ENCODE measurements at regions not wholly inside any gene's neighbourhood (a gene's known extent, or its start where the extent isn't known, plus 50 kb on each side); places are given as distances from the start of the nearest gene placed in this dataset.

- H3K4me1 ChIP-seq (ENCODE audit: control insufficient read depth in 2 of 2, insufficient read depth in 2 of 2, low read length in 2 of 2), result no peaks in the 10 kb centered on the region
- H3K9ac ChIP-seq (ENCODE audit: low read depth in 1 of 2, low read length in 2 of 2), result no peak overlapping the region
- no peaks in the 10 kb centered on the region for H3K36me3 ChIP-seq (ENCODE audit: control insufficient read depth in 2 of 2, insufficient read depth in 2 of 2, low read length in 2 of 2)
- no peak overlapping the region for H3K27ac ChIP-seq (ENCODE audit: low read depth in 2 of 2, low read length in 2 of 2)
- H3K4me3 ChIP-seq (ENCODE audit: low read length in 2 of 2), result no peak overlapping the region
- no peaks in the 10 kb centered on the region for H3K9me3 ChIP-seq (ENCODE audit: control insufficient read depth in 2 of 2, low read length in 2 of 2)
- H3K27me3 ChIP-seq (ENCODE audit: control insufficient read depth in 2 of 2, insufficient read depth in 2 of 2, low read length in 2 of 2), result no peaks in the 10 kb centered on the region
Measured at GRCh38 chr4:45831692-45832091, 292.2 kb downstream of the GABRG1 start.

DNA sequence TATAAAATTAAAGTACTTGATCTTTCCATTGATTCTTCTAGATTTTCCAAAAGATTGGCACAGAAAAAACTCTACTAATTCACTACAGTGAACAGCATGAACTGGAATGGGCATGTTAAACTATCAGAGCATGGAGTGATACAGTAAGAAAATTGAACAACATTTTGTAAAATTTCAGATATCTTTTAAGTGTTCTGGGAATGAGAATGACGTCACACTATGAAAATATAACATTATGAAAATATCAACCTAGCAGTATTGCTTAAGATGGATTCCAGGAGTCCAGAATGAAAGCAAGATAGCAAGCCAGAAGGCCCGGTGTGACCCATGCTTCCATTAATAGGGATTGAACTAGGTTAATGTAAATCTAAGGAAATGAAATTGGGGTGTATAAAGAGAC, 319.9 kb downstream of the GABRG1 start:
- no peak overlapping the region for H3K27ac ChIP-seq (ENCODE audit: low read depth in 2 of 2, low read length in 2 of 2)

DNA sequence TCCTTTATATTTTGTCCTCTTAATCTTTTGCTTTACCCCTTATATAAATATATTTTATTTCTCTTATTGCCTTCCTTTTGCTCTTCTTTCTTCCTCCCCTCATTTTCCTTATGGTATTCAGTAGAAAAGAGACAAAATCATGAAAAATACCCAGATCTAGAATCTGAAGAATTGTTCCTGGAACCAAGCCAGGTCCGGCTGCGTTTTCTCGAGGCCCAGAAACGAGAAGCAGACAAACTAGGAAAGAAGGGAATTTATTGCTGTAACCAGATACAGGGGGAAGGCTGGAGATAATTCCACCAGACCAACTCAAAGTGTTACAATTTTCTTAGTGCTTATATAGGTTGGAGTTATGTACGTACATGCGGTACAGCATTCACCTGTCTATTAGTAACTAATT, 328.7 kb downstream of the GABRG1 start:
- H3K36me3 ChIP-seq (ENCODE audit: control insufficient read depth in 2 of 2, insufficient read depth in 2 of 2, low read length in 2 of 2), result no peaks in the 10 kb centered on the region
- H3K4me3 ChIP-seq (ENCODE audit: low read length in 2 of 2), result no peak overlapping the region
- no peaks in the 10 kb centered on the region for H3K27me3 ChIP-seq (ENCODE audit: control insufficient read depth in 2 of 2, insufficient read depth in 2 of 2, low read length in 2 of 2)
- H3K9ac ChIP-seq (ENCODE audit: low read depth in 1 of 2, low read length in 2 of 2), result no peak overlapping the region
- H3K9me3 ChIP-seq (ENCODE audit: control insufficient read depth in 2 of 2, low read length in 2 of 2), result no peaks in the 10 kb centered on the region
- H3K4me1 ChIP-seq (ENCODE audit: control insufficient read depth in 2 of 2, insufficient read depth in 2 of 2, low read length in 2 of 2), result no peaks in the 10 kb centered on the region
- H3K27ac ChIP-seq (ENCODE audit: low read depth in 2 of 2, low read length in 2 of 2), result no peak overlapping the region

More for the DNA sequence above, 319.9 kb downstream of the GABRG1 start:
- H3K4me1 ChIP-seq (ENCODE audit: control insufficient read depth in 2 of 2, insufficient read depth in 2 of 2, low read length in 2 of 2), result no peaks in the 10 kb centered on the region
- no peaks in the 10 kb centered on the region for H3K27me3 ChIP-seq (ENCODE audit: control insufficient read depth in 2 of 2, insufficient read depth in 2 of 2, low read length in 2 of 2)
- H3K4me3 ChIP-seq (ENCODE audit: low read length in 2 of 2), result no peak overlapping the region
- H3K9me3 ChIP-seq (ENCODE audit: control insufficient read depth in 2 of 2, low read length in 2 of 2), result no peaks in the 10 kb centered on the region
- no peaks in the 10 kb centered on the region for H3K36me3 ChIP-seq (ENCODE audit: control insufficient read depth in 2 of 2, insufficient read depth in 2 of 2, low read length in 2 of 2)
- H3K9ac ChIP-seq (ENCODE audit: low read depth in 1 of 2, low read length in 2 of 2), result no peak overlapping the region

- Histone ChIP-seq H3K27ac (ENCODE audit: low read depth in 2 of 2, low read length in 2 of 2) (no peak overlapping the region), H3K4me1 (ENCODE audit: control insufficient read depth in 2 of 2, insufficient read depth in 2 of 2, low read length in 2 of 2) (no peaks in the 10 kb centered on the region), H3K4me3 (ENCODE audit: low read length in 2 of 2) (no peak overlapping the region), H3K27me3 (ENCODE audit: control insufficient read depth in 2 of 2, insufficient read depth in 2 of 2, low read length in 2 of 2) (no peaks in the 10 kb centered on the region), H3K36me3 (ENCODE audit: control insufficient read depth in 2 of 2, insufficient read depth in 2 of 2, low read length in 2 of 2) (no peaks in the 10 kb centered on the region), H3K9me3 (ENCODE audit: control insufficient read depth in 2 of 2, low read length in 2 of 2) (no peaks in the 10 kb centered on the region), H3K9ac (ENCODE audit: low read depth in 1 of 2, low read length in 2 of 2) (no peak overlapping the region)
Measured at GRCh38 chr4:45778514-45778913, 345.3 kb downstream of the GABRG1 start.

DNA sequence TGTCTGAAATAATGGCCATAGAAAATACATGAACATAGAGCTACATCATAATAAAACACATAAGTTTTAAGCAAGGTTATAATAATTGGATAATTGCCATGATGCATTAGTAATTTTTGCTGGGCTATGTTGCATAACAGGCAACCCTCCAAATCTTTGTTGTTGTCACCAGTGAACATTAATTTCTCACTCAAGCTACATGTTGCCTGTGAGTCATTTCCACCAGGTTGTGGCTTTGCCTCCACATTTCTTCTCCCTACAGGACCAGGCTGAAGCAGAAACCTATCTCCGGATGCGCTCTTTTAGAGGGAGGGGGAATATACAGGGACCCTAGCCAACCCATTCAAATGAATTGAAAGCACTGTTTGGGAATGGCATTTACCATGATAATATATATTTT, 347.7 kb downstream of the GABRG1 start:
- Histone ChIP-seq H3K4me1 (ENCODE audit: control insufficient read depth in 2 of 2, insufficient read depth in 2 of 2, low read length in 2 of 2) (no peaks in the 10 kb centered on the region), H3K4me3 (ENCODE audit: low read length in 2 of 2) (no peak overlapping the region), H3K27me3 (ENCODE audit: control insufficient read depth in 2 of 2, insufficient read depth in 2 of 2, low read length in 2 of 2) (no peaks in the 10 kb centered on the region), H3K27ac (ENCODE audit: low read depth in 2 of 2, low read length in 2 of 2) (no peak overlapping the region), H3K9ac (ENCODE audit: low read depth in 1 of 2, low read length in 2 of 2) (no peak overlapping the region), H3K36me3 (ENCODE audit: control insufficient read depth in 2 of 2, insufficient read depth in 2 of 2, low read length in 2 of 2) (no peaks in the 10 kb centered on the region), H3K9me3 (ENCODE audit: control insufficient read depth in 2 of 2, low read length in 2 of 2) (no peaks in the 10 kb centered on the region)

- H3K27ac ChIP-seq (ENCODE audit: low read depth in 2 of 2, low read length in 2 of 2), result no peak overlapping the region
- no peaks in the 10 kb centered on the region for H3K27me3 ChIP-seq (ENCODE audit: control insufficient read depth in 2 of 2, insufficient read depth in 2 of 2, low read length in 2 of 2)
- H3K9me3 ChIP-seq (ENCODE audit: control insufficient read depth in 2 of 2, low read length in 2 of 2), result no peaks in the 10 kb centered on the region
- no peak overlapping the region for H3K4me3 ChIP-seq (ENCODE audit: low read length in 2 of 2)
- H3K36me3 ChIP-seq (ENCODE audit: control insufficient read depth in 2 of 2, insufficient read depth in 2 of 2, low read length in 2 of 2), result no peaks in the 10 kb centered on the region
- H3K4me1 ChIP-seq (ENCODE audit: control insufficient read depth in 2 of 2, insufficient read depth in 2 of 2, low read length in 2 of 2), result no peaks in the 10 kb centered on the region
- H3K9ac ChIP-seq (ENCODE audit: low read depth in 1 of 2, low read length in 2 of 2), result no peak overlapping the region
Measured at GRCh38 chr4:45770958-45771357, 352.9 kb downstream of the GABRG1 start.

- no peak overlapping the region for H3K9ac ChIP-seq (ENCODE audit: low read depth in 1 of 2, low read length in 2 of 2)
- no peak overlapping the region for H3K27ac ChIP-seq (ENCODE audit: low read depth in 2 of 2, low read length in 2 of 2)
- no peak overlapping the region for H3K4me3 ChIP-seq (ENCODE audit: low read length in 2 of 2)
- H3K9me3 ChIP-seq (ENCODE audit: control insufficient read depth in 2 of 2, low read length in 2 of 2), result no peaks in the 10 kb centered on the region
- no peaks in the 10 kb centered on the region for H3K4me1 ChIP-seq (ENCODE audit: control insufficient read depth in 2 of 2, insufficient read depth in 2 of 2, low read length in 2 of 2)
- H3K36me3 ChIP-seq (ENCODE audit: control insufficient read depth in 2 of 2, insufficient read depth in 2 of 2, low read length in 2 of 2), result no peaks in the 10 kb centered on the region
- H3K27me3 ChIP-seq (ENCODE audit: control insufficient read depth in 2 of 2, insufficient read depth in 2 of 2, low read length in 2 of 2), result no peaks in the 10 kb centered on the region
Measured at GRCh38 chr4:45765521-45765920, 358.3 kb downstream of the GABRG1 start.

- Histone ChIP-seq H3K27me3 (ENCODE audit: control insufficient read depth in 2 of 2, insufficient read depth in 2 of 2, low read length in 2 of 2) (no peaks in the 10 kb centered on the region), H3K9me3 (ENCODE audit: control insufficient read depth in 2 of 2, low read length in 2 of 2) (no peaks in the 10 kb centered on the region), H3K9ac (ENCODE audit: low read depth in 1 of 2, low read length in 2 of 2) (no peak overlapping the region), H3K36me3 (ENCODE audit: control insufficient read depth in 2 of 2, insufficient read depth in 2 of 2, low read length in 2 of 2) (no peaks in the 10 kb centered on the region), H3K27ac (ENCODE audit: low read depth in 2 of 2, low read length in 2 of 2) (no peak overlapping the region), H3K4me1 (ENCODE audit: control insufficient read depth in 2 of 2, insufficient read depth in 2 of 2, low read length in 2 of 2) (no peaks in the 10 kb centered on the region), H3K4me3 (ENCODE audit: low read length in 2 of 2) (no peak overlapping the region)
Measured at GRCh38 chr4:45751877-45752530, 371.9 kb downstream of the GABRG1 start.

DNA sequence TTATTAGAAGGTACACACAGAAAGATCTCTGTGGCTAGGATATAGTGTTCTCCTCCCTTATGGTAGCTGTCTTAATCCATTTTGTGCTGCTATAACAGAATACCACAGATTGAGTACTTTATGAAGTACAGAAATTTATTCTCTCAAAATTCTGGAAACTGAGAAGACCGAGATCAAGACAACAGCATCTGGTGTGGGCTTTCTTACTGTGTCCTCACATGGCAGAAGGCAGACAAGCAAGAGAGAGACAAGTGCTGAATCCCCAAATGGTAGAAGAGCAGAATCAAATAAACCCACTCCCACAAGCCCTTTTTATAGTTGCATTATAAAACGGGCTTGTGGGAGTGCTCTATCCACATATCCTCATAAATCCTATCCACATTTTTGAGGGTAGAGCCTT, 373.1 kb downstream of the GABRG1 start:
- no peak overlapping the region for H3K27ac ChIP-seq (ENCODE audit: low read depth in 2 of 2, low read length in 2 of 2)
- no peaks in the 10 kb centered on the region for H3K27me3 ChIP-seq (ENCODE audit: control insufficient read depth in 2 of 2, insufficient read depth in 2 of 2, low read length in 2 of 2)
- H3K9me3 ChIP-seq (ENCODE audit: control insufficient read depth in 2 of 2, low read length in 2 of 2), result no peaks in the 10 kb centered on the region
- H3K4me1 ChIP-seq (ENCODE audit: control insufficient read depth in 2 of 2, insufficient read depth in 2 of 2, low read length in 2 of 2), result no peaks in the 10 kb centered on the region
- no peak overlapping the region for H3K4me3 ChIP-seq (ENCODE audit: low read length in 2 of 2)
- H3K9ac ChIP-seq (ENCODE audit: low read depth in 1 of 2, low read length in 2 of 2), result no peak overlapping the region
- no peaks in the 10 kb centered on the region for H3K36me3 ChIP-seq (ENCODE audit: control insufficient read depth in 2 of 2, insufficient read depth in 2 of 2, low read length in 2 of 2)

- no peak overlapping the region for H3K27ac ChIP-seq (ENCODE audit: low read depth in 2 of 2, low read length in 2 of 2)
- H3K36me3 ChIP-seq (ENCODE audit: control insufficient read depth in 2 of 2, insufficient read depth in 2 of 2, low read length in 2 of 2), result no peaks in the 10 kb centered on the region
- peaks cover 0 to 4% of the 10 kb centered on the region in 2 donors for H3K4me1 ChIP-seq (ENCODE audit: control insufficient read depth in 2 of 2, insufficient read depth in 2 of 2, low read length in 2 of 2)
- H3K27me3 ChIP-seq (ENCODE audit: control insufficient read depth in 2 of 2, insufficient read depth in 2 of 2, low read length in 2 of 2), result no peaks in the 10 kb centered on the region
- H3K9ac ChIP-seq (ENCODE audit: low read depth in 1 of 2, low read length in 2 of 2), result no peak overlapping the region
- no peaks in the 10 kb centered on the region for H3K9me3 ChIP-seq (ENCODE audit: control insufficient read depth in 2 of 2, low read length in 2 of 2)
- no peak overlapping the region for H3K4me3 ChIP-seq (ENCODE audit: low read length in 2 of 2)
Measured at GRCh38 chr4:45745741-45746140, 378.1 kb downstream of the GABRG1 start.

DNA sequence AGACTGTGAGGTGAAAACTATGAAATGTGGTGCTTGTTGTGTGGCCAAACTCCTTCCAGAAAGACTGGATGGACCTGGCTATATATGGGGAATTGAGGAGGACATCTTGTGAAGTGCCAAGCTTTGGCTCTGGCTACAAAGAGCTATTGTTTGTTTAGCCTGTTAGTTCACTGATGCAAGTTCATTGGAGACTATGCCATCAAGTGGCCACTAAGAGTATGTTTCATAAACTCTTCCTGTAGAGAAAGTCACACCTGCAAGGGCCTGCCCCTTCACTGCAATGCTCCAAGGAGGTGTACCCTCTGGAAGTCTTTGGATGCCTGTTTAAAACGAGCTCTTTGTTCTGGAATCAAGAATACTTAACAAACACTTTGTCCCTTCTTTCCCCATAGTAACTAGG, 382.0 kb downstream of the GABRG1 start:
- Histone ChIP-seq H3K27ac (ENCODE audit: low read depth in 2 of 2, low read length in 2 of 2) (no peak overlapping the region), H3K4me1 (ENCODE audit: control insufficient read depth in 2 of 2, insufficient read depth in 2 of 2, low read length in 2 of 2) (peaks cover 0 to 4% of the 10 kb centered on the region in 2 donors)

More for the DNA sequence above, 382.0 kb downstream of the GABRG1 start:
- no peak overlapping the region for H3K9ac ChIP-seq (ENCODE audit: low read depth in 1 of 2, low read length in 2 of 2)
- H3K27me3 ChIP-seq (ENCODE audit: control insufficient read depth in 2 of 2, insufficient read depth in 2 of 2, low read length in 2 of 2), result no peaks in the 10 kb centered on the region
- H3K4me3 ChIP-seq (ENCODE audit: low read length in 2 of 2), result no peak overlapping the region
- no peaks in the 10 kb centered on the region for H3K9me3 ChIP-seq (ENCODE audit: control insufficient read depth in 2 of 2, low read length in 2 of 2)
- H3K36me3 ChIP-seq (ENCODE audit: control insufficient read depth in 2 of 2, insufficient read depth in 2 of 2, low read length in 2 of 2), result no peaks in the 10 kb centered on the region

Measured in mucosa of rectum (tissue), 2 donors.